HepG2 (cell line): ENCODE measurements at regions not wholly inside any gene's neighbourhood (a gene's known extent, or its start where the extent isn't known, plus 50 kb on each side); places are given as distances from the start of the nearest gene placed in this dataset.

Experiments used
- ARID5B ChIP-seq: IDR thresholded peaks from 2 replicates; pipeline ENCODE4 v1.4.0; 2020; ENCODE audit warnings: mild to moderate bottlenecking, missing genetic modification reagents
- BHLHE40 ChIP-seq: IDR thresholded peaks from 2 replicates; pipeline ENCODE4 v1.6.1; 2011; ENCODE audit warnings: low read length, improper control_type of control experiment
- CEBPG ChIP-seq: IDR thresholded peaks from 2 replicates; pipeline ENCODE4 v1.6.1; 2016
- ESRRA ChIP-seq: sonication (generic); formaldehyde crosslinking; IDR thresholded peaks from 2 replicates; pipeline ENCODE4 v1.5.1; 2020; ENCODE audit warnings: mild to moderate bottlenecking, low read depth, missing genetic modification reagents
- FLYWCH1 ChIP-seq: sonication (generic); formaldehyde crosslinking; IDR thresholded peaks from 2 replicates; pipeline ENCODE4 v1.8.1; 2023; ENCODE audit warnings: mild to moderate bottlenecking, missing genetic modification reagents
- GABPB1 ChIP-seq: IDR thresholded peaks from 2 replicates; pipeline ENCODE4 v1.6.1; 2016; ENCODE audit warnings: mild to moderate bottlenecking, missing genetic modification reagents, moderate library complexity, missing compliant biosample characterization
- HOXA3 ChIP-seq: sonication (generic); formaldehyde crosslinking; IDR thresholded peaks from 2 replicates; pipeline ENCODE4 v1.5.0; 2020; ENCODE audit warnings: missing genetic modification reagents
- IRX3 ChIP-seq: sonication (generic); formaldehyde crosslinking; IDR thresholded peaks from 2 replicates; pipeline ENCODE4 v1.8.1; 2023; ENCODE audit warnings: mild to moderate bottlenecking, low read depth, missing genetic modification reagents, borderline replicate concordance
- MBD4 ChIP-seq: IDR thresholded peaks from 2 replicates; pipeline ENCODE4 v1.6.1; 2012; ENCODE audit warnings: low read length, inconsistent platforms, borderline replicate concordance
- MNT ChIP-seq: fragments of 450-650 bp; IDR thresholded peaks from 2 replicates; pipeline ENCODE4 v1.6.1; 2016
- MXD4 ChIP-seq: IDR thresholded peaks from 2 replicates; pipeline ENCODE4 v1.6.1; 2016; ENCODE audit warnings: mild to moderate bottlenecking, missing biosample characterization, missing genetic modification reagents
- PPARG ChIP-seq: conservative IDR thresholded peaks from 2 replicates; pipeline ENCODE4 v1.6.1; 2016; ENCODE audit warnings: missing biosample characterization, missing genetic modification reagents
- SKIL ChIP-seq: sonication (generic); formaldehyde crosslinking; IDR thresholded peaks from 2 replicates; pipeline ENCODE4 v1.8.0; 2022; ENCODE audit warnings: missing genetic modification reagents, mild to moderate bottlenecking, moderate library complexity, borderline replicate concordance
- STAT6 ChIP-seq: sonication (generic); formaldehyde crosslinking; IDR thresholded peaks from 2 replicates; pipeline ENCODE4 v1.4.0; 2020; ENCODE audit warnings: missing genetic modification reagents, mild to moderate bottlenecking, borderline replicate concordance
- ZFP90 ChIP-seq: sonication (generic); formaldehyde crosslinking; IDR thresholded peaks from 2 replicates; pipeline ENCODE4 v1.8.0; 2022; ENCODE audit warnings: missing genetic modification reagents, mild to moderate bottlenecking, inconsistent platforms, borderline replicate concordance
- ZNF317 ChIP-seq: sonication (generic); formaldehyde crosslinking; IDR thresholded peaks from 2 replicates; pipeline ENCODE4 v1.5.0; 2020; ENCODE audit warnings: mild to moderate bottlenecking, missing genetic modification reagents
- ZNF331 ChIP-seq: sonication (generic); formaldehyde crosslinking; IDR thresholded peaks from 2 replicates; pipeline ENCODE4 v1.4.0; 2020; ENCODE audit warnings: missing genetic modification reagents
- ZNF468 ChIP-seq: sonication (generic); formaldehyde crosslinking; IDR thresholded peaks from 2 replicates; pipeline ENCODE4 v1.8.0; 2022; ENCODE audit warnings: mild to moderate bottlenecking, moderate library complexity, missing genetic modification reagents
- ZNF572 ChIP-seq: sonication (generic); formaldehyde crosslinking; IDR thresholded peaks from 2 replicates; pipeline ENCODE4 v1.5.1; 2020; ENCODE audit warnings: mild to moderate bottlenecking, missing genetic modification reagents
- ZNF629 ChIP-seq: sonication (generic); formaldehyde crosslinking; conservative IDR thresholded peaks from 2 replicates; pipeline ENCODE4 v1.5.0; 2020; ENCODE audit warnings: missing genetic modification reagents
- ZNF883 ChIP-seq: sonication (generic); formaldehyde crosslinking; IDR thresholded peaks from 2 replicates; pipeline ENCODE4 v1.5.1; 2020; ENCODE audit warnings: mild to moderate bottlenecking, missing genetic modification reagents; ENCODE audit errors: not compliant biosample characterization

GRCh38 chr3:81300324-81300927 lies 461.0 kb downstream of the GBE1 start (continued):
- TF ChIP-seq GABPB1 (CRISPR knock-in tag) (peak; percentile 40; the same call in 1 of the 2 replicates), MXD4 (CRISPR knock-in tag) (peak; percentile 58; the same call in 1 of the 2 replicates), PPARG (CRISPR knock-in tag) (peak; percentile 86), ZNF331 (CRISPR knock-in tag) (peak; percentile 79), STAT6 (CRISPR knock-in tag) (peak; percentile 99), ZNF468 (CRISPR knock-in tag) (no peak), FLYWCH1 (peak; percentile 88; the same call in 1 of the 2 replicates), IRX3 (CRISPR knock-in tag) (peak; percentile 95), MBD4 (peak; percentile 100), HOXA3 (CRISPR knock-in tag) (peak; percentile 60), BHLHE40 (peak; percentile 96), ARID5B (CRISPR knock-in tag) (peak; percentile 100), SKIL (CRISPR knock-in tag) (0 out of 2 replicates have a peak, but pooled peaks have one; percentile 78), ZNF629 (CRISPR knock-in tag) (0 out of 2 replicates have a peak, but pooled peaks have one; percentile 23), ESRRA (CRISPR knock-in tag) (peak; percentile 64; the same call in 1 of the 2 replicates), CEBPG (CRISPR knock-in tag) (peak; percentile 89), ZNF883 (CRISPR knock-in tag) (no peak), MNT (peak; percentile 50), ZNF572 (CRISPR knock-in tag) (no peak), ZFP90 (CRISPR knock-in tag) (peak; percentile 90), ZNF317 (CRISPR knock-in tag) (no peak)
